A549 (cell line): ENCODE measurements at regions not wholly inside any gene's neighbourhood (a gene's known extent, or its start where the extent isn't known, plus 50 kb on each side); places are given as distances from the start of the nearest gene placed in this dataset.

Source experiments
- ATAC-seq, 2 experiments: fragments of 200-7000 bp in 1 of 2; fragments of >200 bp in 1 of 2; cut with Nextera tagmentation in 1 of 2; cut with Tn5 transposase in 1 of 2; 3 replicates each; pipeline versions ENCODE4 v1.8.0 to v1.9.1; 2018 to 2020; ENCODE audit warnings: mild to moderate bottlenecking in 1 of 2, moderate library complexity in 1 of 2
- CTCF ChIA-PET: fragments of 300-600 bp; sonication (Branson Sonifier 250); formaldehyde crosslinking; extraction: SDS; loops from one replicate; lab custom pipeline; 2021; ENCODE audit warnings: antibody characterized with exemption, inconsistent platforms; lab: Yijun Ruan, JAX
- POLR2A ChIA-PET: fragments of 350-600 bp; formaldehyde crosslinking; extraction: SDS; loops from one replicate; lab custom pipeline; 2021; ENCODE audit warnings: antibody characterized with exemption, inconsistent platforms; lab: Yijun Ruan, JAX
- DNase-seq, 2 experiments: peaks; one replicate each; pipeline versions ENCODE4 v3.0.0 to v3.0.0-alpha.2; 2011 to 2016; ENCODE audit warnings: low read depth in 1 of 2, low spot score in 1 of 2
- FAIRE-seq: peaks from 2 replicates; lab custom pipeline; 2011; peaks lifted over from hg19 to GRCh38; lab: Jason Lieb, UNC
- H3K27ac ChIP-seq, 2 experiments: fragments of >200 bp; sonication (Bioruptor Twin); formaldehyde crosslinking; 3 replicates each; pipeline ENCODE4 v1.5.1; 2016 to 2017
- H3K4me1 ChIP-seq: fragments of >200 bp; sonication (Bioruptor Twin); formaldehyde crosslinking; 3 replicates; pipeline ENCODE4 v1.6.1; 2016
- H3K4me2 ChIP-seq: fragments of >200 bp; sonication (Bioruptor Twin); formaldehyde crosslinking; 3 replicates; pipeline ENCODE4 v1.6.1; 2016
- H3K4me3 ChIP-seq: fragments of >200 bp; sonication (Bioruptor Twin); formaldehyde crosslinking; 3 replicates; pipeline ENCODE4 v1.5.1; 2016
- H3K9me3 ChIP-seq: fragments of >200 bp; sonication (Bioruptor Twin); formaldehyde crosslinking; 3 replicates; pipeline ENCODE4 v1.6.1; 2016
- BHLHE40 ChIP-seq: IDR thresholded peaks from 2 replicates; pipeline ENCODE4 v1.6.1; 2012; ENCODE audit warnings: low read depth, low read length, inconsistent platforms
- CHD4 ChIP-seq: fragments of 200-600 bp; sonication (generic); IDR thresholded peaks from 2 replicates; pipeline ENCODE4 v1.6.1; 2016; ENCODE audit warnings: antibody characterized with exemption, mild to moderate bottlenecking, borderline replicate concordance
- CTCF ChIP-seq: fragments of >200 bp; sonication (Bioruptor Twin); formaldehyde crosslinking; IDR thresholded peaks from 3 replicates; pipeline ENCODE4 v1.5.1; 2016
- E2F6 ChIP-seq: IDR thresholded peaks from 2 replicates; pipeline ENCODE4 v1.6.1; 2012; ENCODE audit warnings: low read depth, borderline replicate concordance
- EHF ChIP-seq: fragments of 250-450 bp; sonication (Bioruptor Pico); IDR thresholded peaks from 2 replicates; pipeline ENCODE4 v1.5.0; 2020; ENCODE audit warnings: mild to moderate bottlenecking
- ELK1 ChIP-seq: fragments of 150-350 bp; IDR thresholded peaks from 2 replicates; pipeline ENCODE4 v1.6.1; 2014; ENCODE audit warnings: low read depth, mild to moderate bottlenecking, low read length
- EP300 ChIP-seq, 2 experiments: fragments of >200 bp; sonication (Bioruptor Twin); formaldehyde crosslinking; IDR thresholded peaks; 2 replicates in 1 of 2; 3 replicates in 1 of 2; pipeline ENCODE4 v1.6.1; 2016 to 2017
- ESRRA ChIP-seq: fragments of 150-350 bp; IDR thresholded peaks from 2 replicates; pipeline ENCODE4 v1.6.1; 2014; ENCODE audit warnings: mild to moderate bottlenecking, low read length, borderline replicate concordance
- FOSB ChIP-seq: fragments of 250-450 bp; sonication (Bioruptor Pico); IDR thresholded peaks from 2 replicates; pipeline ENCODE4 v1.5.0; 2020; ENCODE audit warnings: mild to moderate bottlenecking, moderate library complexity
- FOSL2 ChIP-seq, 2 experiments: fragments of 450-650 bp in 1 of 2; fragments of >200 bp in 1 of 2; sonication (Bioruptor Twin) in 1 of 2; formaldehyde crosslinking; IDR thresholded peaks; 2 replicates each; pipeline versions ENCODE4 v1.5.0 to v1.6.1; 2016 to 2020; ENCODE audit warnings: mild to moderate bottlenecking in 1 of 2, moderate library complexity in 1 of 2
- GATA3 ChIP-seq: IDR thresholded peaks from 2 replicates; pipeline ENCODE4 v1.6.1; 2012; ENCODE audit warnings: borderline replicate concordance
- HDAC2 ChIP-seq: fragments of 200-600 bp; sonication (generic); IDR thresholded peaks from 2 replicates; pipeline ENCODE4 v1.6.1; 2016
- HES2 ChIP-seq: fragments of >200 bp; sonication (Bioruptor Twin); formaldehyde crosslinking; IDR thresholded peaks from 2 replicates; pipeline ENCODE4 v1.6.1; 2016
- HMGXB4 ChIP-seq: fragments of 250-450 bp; sonication (Bioruptor Pico); IDR thresholded peaks from 2 replicates; pipeline ENCODE4 v1.5.0; 2021; ENCODE audit warnings: mild to moderate bottlenecking, moderate library complexity, borderline replicate concordance
- HOXB13 ChIP-seq: fragments of 250-450 bp; sonication (Bioruptor Pico); IDR thresholded peaks from 2 replicates; pipeline ENCODE4 v1.5.0; 2020; ENCODE audit warnings: low read depth, mild to moderate bottlenecking, moderate library complexity
- MAFK ChIP-seq: fragments of 450-650 bp; IDR thresholded peaks from 2 replicates; pipeline ENCODE4 v1.6.1; 2014; ENCODE audit not compliant: partially characterized antibody
- MAZ ChIP-seq: fragments of 150-350 bp; IDR thresholded peaks from 2 replicates; pipeline ENCODE4 v1.6.1; 2014; ENCODE audit warnings: antibody characterized with exemption, low read depth, low read length, borderline replicate concordance
- MYC ChIP-seq: IDR thresholded peaks from 2 replicates; pipeline ENCODE4 v1.6.1; 2012; ENCODE audit warnings: mild to moderate bottlenecking, inconsistent platforms, low read length, improper control_type of control experiment, borderline replicate concordance
- NR3C1 ChIP-seq: fragments of >200 bp; sonication (Bioruptor Twin); formaldehyde crosslinking; IDR thresholded peaks from 3 replicates; pipeline ENCODE4 v1.6.1; 2017
- PBX3 ChIP-seq: IDR thresholded peaks from 2 replicates; pipeline ENCODE4 v1.6.1; 2012
- SMC3 ChIP-seq: fragments of >200 bp; sonication (Bioruptor Twin); formaldehyde crosslinking; IDR thresholded peaks from 3 replicates; pipeline ENCODE4 v1.6.1; 2018; ENCODE audit warnings: inconsistent platforms
- SREBF2 ChIP-seq: fragments of 450-650 bp; IDR thresholded peaks from 2 replicates; pipeline ENCODE4 v1.6.1; 2014; ENCODE audit warnings: mild to moderate bottlenecking, moderate library complexity
- TFCP2L1 ChIP-seq: fragments of 250-450 bp; sonication (Bioruptor Pico); IDR thresholded peaks from 2 replicates; pipeline ENCODE4 v1.5.0; 2021; ENCODE audit warnings: mild to moderate bottlenecking
- TP53 ChIP-seq: fragments of 250-450 bp; sonication (Bioruptor Pico); IDR thresholded peaks from 2 replicates; pipeline ENCODE4 v1.5.0; 2021; ENCODE audit warnings: mild to moderate bottlenecking, moderate library complexity
- ZNF302 ChIP-seq: fragments of 250-450 bp; sonication (Bioruptor Pico); IDR thresholded peaks from 2 replicates; pipeline ENCODE4 v1.9.0; 2021; ENCODE audit warnings: inconsistent platforms, mild to moderate bottlenecking, moderate library complexity
- WGBS: methylation state at CpG from one replicate; pipeline ENCODE4 v1.1.6; 2017; ENCODE audit errors: missing lambda C conversion rate; 5-methylcytosine and 5-hydroxymethylcytosine counted together

- no peak overlapping the region for H3K4me3 ChIP-seq
- FAIRE-seq, result no peak
- TF ChIP-seq FOSL2 (IDR thresholded peaks at IDR 0.05), result no peak
- TF ChIP-seq FOSL2 (CRISPR knock-in tag; IDR thresholded peaks at IDR 0.05), result no peak
- no peak for TF ChIP-seq HES2
- no peak for TF ChIP-seq BHLHE40
- no peak for TF ChIP-seq NR3C1
- TF ChIP-seq HOXB13 (CRISPR knock-in tag), result no peak
- TF ChIP-seq EHF (CRISPR knock-in tag), result no peak
- no peak for TF ChIP-seq HDAC2
- TF ChIP-seq EP300 (IDR thresholded peaks at IDR 0.05), result no peak
- no peak for TF ChIP-seq FOSB
- TF ChIP-seq CTCF, result no peak
- no peak for TF ChIP-seq HMGXB4 (CRISPR knock-in tag)
- TF ChIP-seq ESRRA, result no peak
- TF ChIP-seq CHD4, result no peak
- TF ChIP-seq, all 56 proteins: peak for 0
- 54% methylated on average over 2 of the region's 2 CpGs for WGBS
- H3K9me3 ChIP-seq, result no peaks in the 10 kb centered on the region
- no peak for ATAC-seq
- H3K4me2 ChIP-seq, result no peak overlapping the region
- no peak overlapping the region for H3K27ac ChIP-seq
- ChIA-PET CTCF (no interaction called here), POLR2A (no interaction called here)
- H3K4me1 ChIP-seq, result no peaks in the 10 kb centered on the region
- DNase-seq, result no peak
Observed at GRCh38 chr1:103208844-103209243, 100.5 kb upstream of the COL11A1 start.

- H3K4me3 ChIP-seq, result no peak overlapping the region
- POLR2A ChIA-PET, result no interaction called here
- no peak for DNase-seq
- no peak for TF ChIP-seq ELK1
- TF ChIP-seq TP53, result no peak
- TF ChIP-seq MAZ, result no peak
- no peak for TF ChIP-seq SREBF2
- no peak for TF ChIP-seq BHLHE40
- no peak for TF ChIP-seq E2F6
- no peak for TF ChIP-seq TFCP2L1 (CRISPR knock-in tag)
- no peak for TF ChIP-seq ZNF302 (CRISPR knock-in tag)
- TF ChIP-seq SMC3, result no peak
- TF ChIP-seq PBX3, result no peak
- no peak for TF ChIP-seq HES2
- no peak for TF ChIP-seq ESRRA
- TF ChIP-seq CHD4, result no peak
- no peak for TF ChIP-seq MAFK
- TF ChIP-seq MYC, result no peak
- no peak for TF ChIP-seq GATA3
- H3K4me1 ChIP-seq, result no peaks in the 10 kb centered on the region
- H3K4me2 ChIP-seq, result no peak overlapping the region
- no peak overlapping the region for H3K27ac ChIP-seq
- no peaks in the 10 kb centered on the region for H3K9me3 ChIP-seq
- CTCF ChIA-PET, result no interaction called here
- no peak for FAIRE-seq
- ATAC-seq, result no peak
- WGBS, result 50% methylated on average over 1 of the region's 1 CpG
Observed at GRCh38 chr1:103199001-103199400, 90.7 kb upstream of the COL11A1 start.
